ENCODE measurements at regions not wholly inside any gene's neighbourhood (a gene's known extent, or its start where the extent isn't known, plus 50 kb on each side); places are given as distances from the start of the nearest gene placed in this dataset.
"Not testable (repeated sequence)": the region's sequence is repeated elsewhere in the genome, so short reads cannot be mapped to it uniquely, and the experiment has no call there.

DNA sequence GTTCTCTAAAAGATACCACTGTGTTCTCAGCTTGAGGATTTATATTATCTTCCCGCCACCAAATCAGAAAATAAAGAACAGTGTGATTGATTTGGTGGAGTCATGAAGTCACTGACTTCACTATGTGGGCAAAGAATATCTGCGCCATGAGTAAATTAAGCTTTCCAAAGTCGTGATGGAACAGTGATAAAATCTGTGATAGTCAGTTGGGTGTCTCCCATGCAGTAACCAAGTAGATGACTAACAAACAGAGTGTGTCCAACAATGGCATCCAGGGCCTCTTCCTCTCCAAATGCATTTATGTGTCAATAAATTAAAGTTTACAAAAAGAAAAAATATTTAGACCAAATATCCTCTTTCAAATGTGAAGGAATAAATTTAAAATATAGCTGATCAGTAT is 87.0 kb upstream of the DST start:
- Histone ChIP-seq H3K36me3 (peaks cover 0 to 10% (median 0%) of the 10 kb centered on the region in 9 donors), H3K27ac (peak overlapping the region in 6 of 10 donors; percentile 2 to 57 (median 22)), H3K9me3 (no peaks in the 10 kb centered on the region), H3K4me3 (no peak overlapping the region), H3K4me1 (peaks cover 4 to 72% (median 56%) of the 10 kb centered on the region in 9 donors), H3K27me3 (no peaks in the 10 kb centered on the region)
- no peak for ATAC-seq
- DNase-seq: no peak
- intact Hi-C loops (cut with DNase I): no loop called here
- WGBS, 2 donors: 76 to 78% methylated on average over 3 of the region's 3 CpGs
- no peak for TF ChIP-seq CTCF (IDR thresholded peaks at IDR 0.05)

- H3K9me3 ChIP-seq; H3K27me3 ChIP-seq; ATAC-seq; DNase-seq; H3K36me3 ChIP-seq; intact Hi-C loops (cut with DNase I); H3K4me3 ChIP-seq: not testable (repeated sequence)
- peaks cover 4 to 78% (median 59%) of the 10 kb centered on the region in 9 donors for H3K4me1 ChIP-seq
- peak overlapping the region in 2 of 10 donors; percentile 2 to 57 for H3K27ac ChIP-seq
- WGBS, 2 donors: 97% methylated on average over 10 of the region's 10 CpGs
Measured at GRCh38 chr6:56729166-56729565, 86.5 kb upstream of the DST start.

GRCh38 chr6:56727097-56727850 is 84.6 kb upstream of the DST start:
- Histone ChIP-seq H3K27ac (peak overlapping the region in 4 of 10 donors; percentile 8 to 64 (median 29)), H3K4me3 (no peak overlapping the region), H3K36me3 (no peaks in the 10 kb centered on the region), H3K4me1 (peaks cover 4 to 81% (median 64%) of the 10 kb centered on the region in 9 donors), H3K9me3 (no peaks in the 10 kb centered on the region), H3K27me3 (no peaks in the 10 kb centered on the region)
- DNase-seq (no peak), ATAC-seq (no peak)
- intact Hi-C loops (cut with DNase I): no loop called here
- 64 to 82% methylated on average over 4 of the region's 4 CpGs for WGBS, 2 donors
- TF ChIP-seq CTCF (IDR thresholded peaks at IDR 0.05): no peak

- 77 to 83% methylated on average over 2 of the region's 2 CpGs for WGBS, 2 donors
- no peak overlapping the region for H3K4me3 ChIP-seq
- H3K27me3 ChIP-seq: no peaks in the 10 kb centered on the region
- H3K4me1 ChIP-seq: peaks cover 2 to 64% (median 49%) of the 10 kb centered on the region in 9 donors
- no peak for DNase-seq
- no peaks in the 10 kb centered on the region for H3K9me3 ChIP-seq
- H3K27ac ChIP-seq: peak overlapping the region in 7 of 10 donors; percentile 32 to 74 (median 59)
- intact Hi-C loops (cut with DNase I): no loop called here
- TF ChIP-seq CTCF (IDR thresholded peaks at IDR 0.05): no peak
- no peaks in the 10 kb centered on the region for H3K36me3 ChIP-seq
- peak in 5 of 8 donors; percentile 14 to 33 (median 26) for ATAC-seq
Measured at GRCh38 chr6:56725254-56725653, 82.6 kb upstream of the DST start.

DNA sequence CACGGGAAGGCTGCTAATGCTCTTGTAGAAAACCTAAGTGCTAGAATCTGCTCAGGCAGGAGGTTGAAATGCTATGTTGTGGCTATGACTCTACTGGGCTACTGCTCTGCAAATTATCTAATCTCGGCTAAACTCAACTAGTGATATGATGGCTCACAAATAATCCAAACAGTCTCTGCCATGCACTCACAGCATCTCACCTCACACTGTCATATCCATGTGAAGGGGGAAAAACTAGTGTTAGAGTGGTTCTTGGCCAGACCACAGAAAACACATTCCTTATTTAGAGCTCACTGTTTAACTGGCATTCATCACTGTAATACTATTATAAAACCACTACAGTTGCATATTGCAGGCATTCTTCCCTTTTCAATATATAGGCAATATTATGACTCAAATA is 81.8 kb upstream of the DST start:
- H3K27ac ChIP-seq: peak overlapping the region in 8 of 10 donors; percentile 26 to 74 (median 55)
- intact Hi-C loops (cut with DNase I): no loop called here
- peak; percentile 65 to 93 (median 82) for ATAC-seq

More for the DNA sequence above, 81.8 kb upstream of the DST start:
- Histone ChIP-seq H3K4me3 (no peak overlapping the region), H3K27me3 (no peaks in the 10 kb centered on the region), H3K4me1 (peaks cover 2 to 64% (median 41%) of the 10 kb centered on the region in 9 donors), H3K9me3 (no peaks in the 10 kb centered on the region), H3K36me3 (no peaks in the 10 kb centered on the region)
- DNase-seq: no peak
- WGBS, 2 donors: 30 to 51% methylated on average over 2 of the region's 2 CpGs
- TF ChIP-seq CTCF (IDR thresholded peaks at IDR 0.05): no peak

Data from heart right ventricle (tissue), 16 donors.